OCI-LY7 (cell line): ENCODE measurements at regions not wholly inside any gene's neighbourhood (a gene's known extent, or its start where the extent isn't known, plus 50 kb on each side); places are given as distances from the start of the nearest gene placed in this dataset.

Experiments used
- BruUV-seq: library from RNA; stranded (reverse); fragments of 400-500 nt; replicated peaks from 2 replicates; lab custom pipeline; 2021; lab: Mats Ljungman, UMichigan
- CTCF ChIA-PET: fragments of 300-600 bp; sonication (Branson Sonifier 250); formaldehyde crosslinking; loops from one replicate; lab custom pipeline; 2022; ENCODE audit warnings: antibody characterized with exemption; ENCODE audit not compliant: unreplicated experiment; lab: Charles Lee
- POLR2A ChIA-PET: fragments of 300-600 bp; sonication (Branson Sonifier 250); formaldehyde crosslinking; loops from one replicate; lab custom pipeline; 2022; ENCODE audit warnings: antibody characterized with exemption; lab: Charles Lee
- DNase-seq: peaks from one replicate; pipeline ENCODE4 v3.0.0-alpha.2; 2015; ENCODE audit warnings: low spot score
- H2AFZ ChIP-seq: fragments of 200-600 bp; sonication (generic), shearing (Covaris generic); 2 replicates; pipeline ENCODE4 v1.6.1; 2014; ENCODE audit warnings: mild to moderate bottlenecking, antibody characterized with exemption, low read length, moderate library complexity
- H3K27ac ChIP-seq: fragments of 200-600 bp; sonication (generic); 2 replicates; pipeline ENCODE4 v1.5.1; 2014; ENCODE audit warnings: mixed run types, low read depth, mild to moderate bottlenecking, moderate library complexity, low read length, inconsistent platforms; ENCODE audit not compliant: poor library complexity, severe bottlenecking
- H3K36me3 ChIP-seq: fragments of 200-600 bp; sonication (generic); 2 replicates; pipeline ENCODE4 v1.6.1; 2014; ENCODE audit warnings: mild to moderate bottlenecking, antibody characterized with exemption, low read length, moderate library complexity, mixed read lengths; ENCODE audit not compliant: insufficient read depth
- H3K4me1 ChIP-seq: fragments of 200-600 bp; sonication (generic); 2 replicates; pipeline ENCODE4 v1.5.1; 2014; ENCODE audit warnings: mild to moderate bottlenecking, low read length; ENCODE audit not compliant: insufficient read depth, poor library complexity, severe bottlenecking
- H3K4me2 ChIP-seq: fragments of 200-600 bp; sonication (generic); 2 replicates; pipeline ENCODE4 v1.6.1; 2014; ENCODE audit warnings: mild to moderate bottlenecking, low read length
- H3K4me3 ChIP-seq: fragments of 200-600 bp; sonication (generic); 2 replicates; pipeline ENCODE4 v1.5.1; 2014; ENCODE audit warnings: mild to moderate bottlenecking, low read depth, low read length; ENCODE audit not compliant: poor library complexity, severe bottlenecking
- H3K79me2 ChIP-seq: fragments of 200-600 bp; sonication (generic); 2 replicates; pipeline ENCODE4 v1.6.1; 2016; ENCODE audit warnings: low read depth, mild to moderate bottlenecking, low read length, moderate library complexity, mixed read lengths; ENCODE audit not compliant: insufficient read depth
- H3K9me2 ChIP-seq: fragments of 200-600 bp; sonication (generic); 2 replicates; pipeline ENCODE4 v1.6.1; 2016; ENCODE audit warnings: mild to moderate bottlenecking, low read length, mixed read lengths; ENCODE audit not compliant: insufficient read depth
- H3K9me3 ChIP-seq: fragments of 200-600 bp; sonication (generic); 2 replicates; pipeline ENCODE4 v1.6.1; 2014; ENCODE audit warnings: mild to moderate bottlenecking, mixed run types, low read length, mixed read lengths
- H4K20me1 ChIP-seq: fragments of 200-600 bp; sonication (generic); 2 replicates; pipeline ENCODE4 v1.6.1; 2014; ENCODE audit warnings: mild to moderate bottlenecking, antibody characterized with exemption, low read length, moderate library complexity, mixed read lengths; ENCODE audit not compliant: insufficient read depth
- CTCF ChIP-seq: fragments of 200-600 bp; sonication (generic); conservative IDR thresholded peaks from 2 replicates; pipeline ENCODE4 v1.5.1; 2014; ENCODE audit warnings: mild to moderate bottlenecking, antibody characterized with exemption, low read length, moderate library complexity, mixed read lengths
- EZH2phosphoT487 ChIP-seq: fragments of 200-600 bp; sonication (generic); IDR thresholded peaks from 2 replicates; pipeline ENCODE4 v1.6.1; 2018; ENCODE audit warnings: low read depth, borderline replicate concordance, mild to moderate bottlenecking, mixed run types, antibody characterized with exemption, low read length, moderate library complexity, mixed read lengths
- intact Hi-C: fragments of 100-400 bp; cut with micrococcal nuclease; formaldehyde crosslinking; loops from one replicate; pipeline ENCODE4 v1.10.0; 2022; ENCODE audit not compliant: unreplicated experiment

- H2AFZ ChIP-seq, result no peak overlapping the region
- TF ChIP-seq CTCF (no peak), EZH2phosphoT487 (no peak)
Observed at GRCh38 chr2:129909651-129910418, 69.6 kb upstream of the RAB6C start.

GRCh38 chr2:129910446-129911362 lies 68.8 kb upstream of the RAB6C start:
- DNase-seq, result no peak
- Histone ChIP-seq H3K9me2 (no peaks in the 10 kb centered on the region), H3K4me3 (no peak overlapping the region), H3K27ac (no peak overlapping the region), H3K36me3 (no peaks in the 10 kb centered on the region), H4K20me1 (no peaks in the 10 kb centered on the region), H3K4me1 (no peaks in the 10 kb centered on the region), H3K79me2 (no peaks in the 10 kb centered on the region), H3K9me3 (no peaks in the 10 kb centered on the region), H2AFZ (no peak overlapping the region), H3K4me2 (no peak overlapping the region)
- intact Hi-C loops, result no loop called here
- BruUV-seq, result no TSS peak
- CTCF ChIA-PET, result no interaction called here
- TF ChIP-seq CTCF (no peak), EZH2phosphoT487 (no peak)
- POLR2A ChIA-PET, result interaction anchor here (0.6 kb wide), 1 partner anchor 579 kb away, joined by 4 read pairs; no protein-coding TSS in a partner anchor

More at GRCh38 chr2:129909651-129910418, 69.6 kb upstream of the RAB6C start:
- DNase-seq, result no peak
- Histone ChIP-seq H3K4me3 (no peak overlapping the region), H4K20me1 (no peaks in the 10 kb centered on the region), H3K9me2 (no peaks in the 10 kb centered on the region), H3K9me3 (no peaks in the 10 kb centered on the region), H3K27ac (no peak overlapping the region), H3K36me3 (no peaks in the 10 kb centered on the region), H3K79me2 (no peaks in the 10 kb centered on the region), H3K4me1 (no peaks in the 10 kb centered on the region), H3K4me2 (no peak overlapping the region)
- POLR2A ChIA-PET, result interaction anchor here (0.6 kb wide), 1 partner anchor 578 kb away, joined by 4 read pairs; no protein-coding TSS in a partner anchor
- no TSS peak for BruUV-seq
- CTCF ChIA-PET, result no interaction called here
- intact Hi-C loops, result no loop called here
